CD14-positive monocyte (primary cell): ENCODE measurements at regions not wholly inside any gene's neighbourhood (a gene's known extent, or its start where the extent isn't known, plus 50 kb on each side); places are given as distances from the start of the nearest gene placed in this dataset.

Source experiments
- DNase-seq, 3 donors: peaks; one replicate each; pipeline ENCODE4 v3.0.0-alpha.2; 2011 to 2022
- H2AFZ ChIP-seq: 2 replicates; pipeline ENCODE4 v1.6.0; 2012; ENCODE audit warnings: mild to moderate bottlenecking, low read depth, low read length, inconsistent platforms; ENCODE audit not compliant: insufficient read depth, poor library complexity, severe bottlenecking
- H3K27ac ChIP-seq, 2 donors: 1 replicate in 1 of 2; 2 replicates in 1 of 2; pipeline ENCODE4 v1.5.1; 2012 to 2013; ENCODE audit warnings: low read length in 2 of 2, control low read depth in 1 of 2, inconsistent platforms in 1 of 2, low read depth in 1 of 2, mild to moderate bottlenecking in 1 of 2
- H3K27me3 ChIP-seq, 2 donors: one replicate each; pipeline versions ENCODE4 v1.6.0 to v1.6.1; 2011 to 2013; ENCODE audit warnings: low read length in 2 of 2; ENCODE audit not compliant: control insufficient read depth in 2 of 2, insufficient read depth in 2 of 2
- H3K36me3 ChIP-seq, 2 donors: replicated peaks in 1 of 2; 1 replicate in 1 of 2; 2 replicates in 1 of 2; pipeline versions ENCODE4 v1.5.1 to v1.6.1; 2012 to 2013; ENCODE audit warnings: low read length in 2 of 2, control low read depth in 1 of 2, inconsistent platforms in 1 of 2, mild to moderate bottlenecking in 1 of 2; ENCODE audit not compliant: insufficient read depth in 2 of 2, control insufficient read depth in 1 of 2
- H3K4me1 ChIP-seq, 2 donors: 1 replicate in 1 of 2; 2 replicates in 1 of 2; pipeline versions ENCODE4 v1.5.1 to v1.6.1; 2012 to 2013; ENCODE audit warnings: low read length in 2 of 2, control low read depth in 1 of 2, inconsistent platforms in 1 of 2, mild to moderate bottlenecking in 1 of 2, moderate library complexity in 1 of 2; ENCODE audit not compliant: insufficient read depth in 2 of 2, control insufficient read depth in 1 of 2
- H3K4me2 ChIP-seq: replicated peaks from 2 replicates; pipeline ENCODE3; 2012; ENCODE audit warnings: low read length, moderate library complexity, mild to moderate bottlenecking; ENCODE audit not compliant: poor library complexity, severe bottlenecking; ENCODE audit errors: extremely low read depth
- H3K4me3 ChIP-seq, 3 experiments: fragments of 200-600 bp in 1 of 3; sonication (generic) in 1 of 3; replicated peaks in 1 of 3; 1 replicate in 2 of 3; 2 replicates in 1 of 3; pipeline ENCODE4 v1.5.1; 2011 to 2013; ENCODE audit warnings: low read length in 3 of 3, mild to moderate bottlenecking in 3 of 3, control low read depth in 2 of 3, low read depth in 2 of 3, inconsistent platforms in 1 of 3, moderate library complexity in 1 of 3
- H3K79me2 ChIP-seq: 2 replicates; pipeline ENCODE4 v1.6.0; 2012; ENCODE audit warnings: mild to moderate bottlenecking, control low read depth, inconsistent platforms, low read length, moderate library complexity; ENCODE audit not compliant: insufficient read depth
- H3K9ac ChIP-seq: 2 replicates; pipeline ENCODE4 v1.6.0; 2017; ENCODE audit warnings: low read length, mild to moderate bottlenecking; ENCODE audit not compliant: insufficient read depth, poor library complexity, severe bottlenecking
- H3K9me3 ChIP-seq, 2 donors: replicated peaks in 1 of 2; 1 replicate in 1 of 2; 2 replicates in 1 of 2; pipeline versions ENCODE4 v1.5.1 to v1.6.1; 2012 to 2013; ENCODE audit warnings: low read length in 2 of 2, control low read depth in 1 of 2; ENCODE audit not compliant: control insufficient read depth in 1 of 2, insufficient read depth in 1 of 2
- H4K20me1 ChIP-seq: 2 replicates; pipeline ENCODE4 v1.6.0; 2012; ENCODE audit warnings: mild to moderate bottlenecking, low read length, control low read depth, moderate library complexity; ENCODE audit not compliant: insufficient read depth
- H3K27ac Mint-ChIP-seq, 7 donors: one replicate each; pipeline ENCODE4 v1.8.0; 2020; ENCODE audit warnings: mild to moderate bottlenecking in 7 of 7, mixed read lengths in 7 of 7, moderate library complexity in 6 of 7, inconsistent platforms in 2 of 7
- H3K27me3 Mint-ChIP-seq, 3 donors: one replicate each; pipeline ENCODE4 v1.8.0; 2021 to 2022; ENCODE audit warnings: low read depth in 3 of 3, mild to moderate bottlenecking in 3 of 3, mixed read lengths in 3 of 3, moderate library complexity in 3 of 3, inconsistent platforms in 1 of 3
- H3K36me3 Mint-ChIP-seq, 2 donors: one replicate each; pipeline ENCODE4 v1.8.0; 2020; ENCODE audit warnings: mixed read lengths in 2 of 2, inconsistent platforms in 1 of 2, mild to moderate bottlenecking in 1 of 2
- H3K4me1 Mint-ChIP-seq: one replicate; pipeline ENCODE4 v1.8.0; 2020; ENCODE audit warnings: mild to moderate bottlenecking, mixed read lengths
- H3K4me3 Mint-ChIP-seq, 2 donors: one replicate each; pipeline ENCODE4 v1.8.0; 2020; ENCODE audit warnings: mild to moderate bottlenecking in 2 of 2, mixed read lengths in 2 of 2, moderate library complexity in 1 of 2
- H3K9me3 Mint-ChIP-seq, 7 donors: one replicate each; pipeline ENCODE4 v1.8.0; 2020 to 2022; ENCODE audit warnings: mixed read lengths in 7 of 7, mild to moderate bottlenecking in 6 of 7, moderate library complexity in 6 of 7, inconsistent platforms in 2 of 7
- WGBS: methylation state at CpG from one replicate; pipeline ENCODE4 v1.1.5; 2013; ENCODE audit warnings: missing lambda C conversion rate; ENCODE audit not compliant: insufficient coverage; 5-methylcytosine and 5-hydroxymethylcytosine counted together
- intact Hi-C, 2 donors: fragments of 100-400 bp; cut with micrococcal nuclease; formaldehyde crosslinking; loops; one replicate each; pipeline versions ENCODE4 v1.15.0 to v1.15.1; 2023
- TF ChIP-seq, protein P1 (sequence below): fragments of 200-600 bp; IDR thresholded peaks from one replicate; pipeline ENCODE4 v1.8.0; 2022; ENCODE audit warnings: antibody characterized with exemption, mild to moderate bottlenecking

DNA sequence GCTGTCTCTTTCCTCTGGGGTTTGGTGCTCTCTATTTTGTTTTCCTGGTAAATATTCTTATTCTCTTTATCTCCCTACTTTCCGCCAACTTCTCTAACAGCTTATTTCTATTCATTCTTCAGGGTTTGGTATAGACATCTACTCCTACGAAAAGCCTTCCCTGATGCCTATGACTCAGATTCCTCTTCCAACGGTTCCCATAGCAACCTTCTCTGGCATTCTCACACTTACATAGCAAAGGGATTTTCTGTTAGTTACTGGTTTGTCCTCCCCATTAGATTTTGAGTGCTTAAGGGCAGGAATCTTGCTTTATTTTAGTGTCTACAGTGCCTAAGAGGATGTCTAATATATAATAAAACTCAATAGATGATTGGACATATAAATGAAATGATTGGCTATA, 407.6 kb upstream of the DEPDC1 start:
- H3K9me3 Mint-ChIP-seq = peaks cover under 1 to 16% (median 4%) of the 10 kb centered on the region in 7 donors
- Histone ChIP-seq H3K9me3 (peaks cover under 1 to 9% of the 10 kb centered on the region in 2 donors), H3K4me1 (no peaks in the 10 kb centered on the region), H3K79me2 (no peaks in the 10 kb centered on the region), H3K27ac (no peak overlapping the region), H3K36me3 (no peaks in the 10 kb centered on the region), H3K27me3 (no peaks in the 10 kb centered on the region), H3K4me2 (no peak overlapping the region), H3K4me3 (no peak overlapping the region), H2AFZ (no peak overlapping the region), H4K20me1 (no peaks in the 10 kb centered on the region), H3K9ac (no peak overlapping the region)
- no peak overlapping the region for H3K4me3 Mint-ChIP-seq
- no peak overlapping the region for H3K27ac Mint-ChIP-seq
- 100% methylated on average over 1 of the region's 3 CpGs for WGBS
- intact Hi-C loops = no loop called here
- TF ChIP-seq, protein P1, sequence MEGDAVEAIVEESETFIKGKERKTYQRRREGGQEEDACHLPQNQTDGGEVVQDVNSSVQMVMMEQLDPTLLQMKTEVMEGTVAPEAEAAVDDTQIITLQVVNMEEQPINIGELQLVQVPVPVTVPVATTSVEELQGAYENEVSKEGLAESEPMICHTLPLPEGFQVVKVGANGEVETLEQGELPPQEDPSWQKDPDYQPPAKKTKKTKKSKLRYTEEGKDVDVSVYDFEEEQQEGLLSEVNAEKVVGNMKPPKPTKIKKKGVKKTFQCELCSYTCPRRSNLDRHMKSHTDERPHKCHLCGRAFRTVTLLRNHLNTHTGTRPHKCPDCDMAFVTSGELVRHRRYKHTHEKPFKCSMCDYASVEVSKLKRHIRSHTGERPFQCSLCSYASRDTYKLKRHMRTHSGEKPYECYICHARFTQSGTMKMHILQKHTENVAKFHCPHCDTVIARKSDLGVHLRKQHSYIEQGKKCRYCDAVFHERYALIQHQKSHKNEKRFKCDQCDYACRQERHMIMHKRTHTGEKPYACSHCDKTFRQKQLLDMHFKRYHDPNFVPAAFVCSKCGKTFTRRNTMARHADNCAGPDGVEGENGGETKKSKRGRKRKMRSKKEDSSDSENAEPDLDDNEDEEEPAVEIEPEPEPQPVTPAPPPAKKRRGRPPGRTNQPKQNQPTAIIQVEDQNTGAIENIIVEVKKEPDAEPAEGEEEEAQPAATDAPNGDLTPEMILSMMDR = no peak
- no peaks in the 10 kb centered on the region for H3K4me1 Mint-ChIP-seq
- no peak for DNase-seq
- no peaks in the 10 kb centered on the region for H3K36me3 Mint-ChIP-seq
- no peaks in the 10 kb centered on the region for H3K27me3 Mint-ChIP-seq

DNA sequence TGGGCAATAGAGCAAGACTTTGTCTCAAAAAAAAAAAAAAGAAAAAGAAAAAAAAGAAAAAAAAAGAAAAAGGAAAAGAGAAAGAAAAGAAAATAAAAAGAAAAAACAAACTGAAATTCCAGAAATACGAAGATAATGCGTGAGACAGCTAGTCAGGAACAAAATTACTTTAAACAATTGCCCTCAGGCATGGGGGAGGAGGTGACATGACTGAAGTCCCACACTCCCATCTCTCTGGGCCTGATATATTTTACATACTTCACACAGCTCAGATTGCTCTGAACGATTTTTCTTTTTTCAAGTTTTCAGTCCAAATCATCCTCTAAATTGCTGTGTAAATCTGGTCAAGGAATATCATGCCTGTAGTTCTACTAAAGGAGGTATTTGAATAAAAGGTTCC, 409.5 kb upstream of the DEPDC1 start:
- Histone ChIP-seq H3K27ac (no peak overlapping the region), H3K4me1 (no peaks in the 10 kb centered on the region), H3K36me3 (no peaks in the 10 kb centered on the region), H2AFZ (no peak overlapping the region), H3K9ac (no peak overlapping the region), H3K79me2 (no peaks in the 10 kb centered on the region), H3K27me3 (no peaks in the 10 kb centered on the region), H4K20me1 (no peaks in the 10 kb centered on the region), H3K9me3 (peaks cover 15 to 18% of the 10 kb centered on the region in 2 donors), H3K4me3 (no peak overlapping the region), H3K4me2 (no peak overlapping the region)
- TF ChIP-seq, protein P1 = no peak
- intact Hi-C loops = no loop called here
- no peaks in the 10 kb centered on the region for H3K27me3 Mint-ChIP-seq
- DNase-seq = no peak
- H3K4me1 Mint-ChIP-seq = no peaks in the 10 kb centered on the region
- WGBS = no CpG with 5 or more reads among the region's 3 CpGs
- H3K36me3 Mint-ChIP-seq = no peaks in the 10 kb centered on the region
- H3K27ac Mint-ChIP-seq = no peak overlapping the region
- no peak overlapping the region for H3K4me3 Mint-ChIP-seq
- H3K9me3 Mint-ChIP-seq = peaks cover 2 to 23% (median 8%) of the 10 kb centered on the region in 7 donors
